ENCODE measurements at regions not wholly inside any gene's neighbourhood (a gene's known extent, or its start where the extent isn't known, plus 50 kb on each side); places are given as distances from the start of the nearest gene placed in this dataset.

GRCh38 chr4:32215277-32215676, 1495.1 kb downstream of the PCDH7 start:
- 96% methylated on average over 10 of the region's 10 CpGs for WGBS (ENCODE audit: insufficient coverage)
- H3K27me3 ChIP-seq (ENCODE audit: control insufficient read depth, insufficient read depth, low read length) = no peaks in the 10 kb centered on the region
- H3K9me3 ChIP-seq (ENCODE audit: control insufficient read depth, insufficient read depth, low read length) = no peaks in the 10 kb centered on the region
- H3K27ac ChIP-seq (ENCODE audit: low read depth, low read length) = no peak overlapping the region
- no peaks in the 10 kb centered on the region for H3K36me3 ChIP-seq (ENCODE audit: control insufficient read depth, insufficient read depth, low read length)
- no peaks in the 10 kb centered on the region for H3K4me1 ChIP-seq (ENCODE audit: control insufficient read depth, insufficient read depth, low read length)
- no peak overlapping the region for H3K4me3 ChIP-seq (ENCODE audit: low read depth, low read length)
- DNase-seq (ENCODE audit: low read depth in 4 of 6, low spot score in 6 of 6) = no peak

- Histone ChIP-seq H3K36me3 (ENCODE audit: control insufficient read depth, insufficient read depth, low read length) (no peaks in the 10 kb centered on the region), H3K27me3 (ENCODE audit: control insufficient read depth, insufficient read depth, low read length) (no peaks in the 10 kb centered on the region), H3K9me3 (ENCODE audit: control insufficient read depth, insufficient read depth, low read length) (no peaks in the 10 kb centered on the region), H3K27ac (ENCODE audit: low read depth, low read length) (no peak overlapping the region), H3K4me3 (ENCODE audit: low read depth, low read length) (no peak overlapping the region), H3K4me1 (ENCODE audit: control insufficient read depth, insufficient read depth, low read length) (no peaks in the 10 kb centered on the region)
- 95% methylated on average over 8 of the region's 9 CpGs for WGBS (ENCODE audit: insufficient coverage)
- no peak for DNase-seq (ENCODE audit: low read depth in 4 of 6, low spot score in 6 of 6)
Measured at GRCh38 chr4:32216502-32216901, 1496.3 kb downstream of the PCDH7 start.

GRCh38 chr4:32219306-32220075, 1499.3 kb downstream of the PCDH7 start:
- Histone ChIP-seq H3K27ac (ENCODE audit: low read depth, low read length) (no peak overlapping the region), H3K36me3 (ENCODE audit: control insufficient read depth, insufficient read depth, low read length) (no peaks in the 10 kb centered on the region), H3K27me3 (ENCODE audit: control insufficient read depth, insufficient read depth, low read length) (no peaks in the 10 kb centered on the region)

GRCh38 chr4:32226204-32226603, 1506.0 kb downstream of the PCDH7 start:
- Histone ChIP-seq H3K36me3 (ENCODE audit: control insufficient read depth, insufficient read depth, low read length) (no peaks in the 10 kb centered on the region), H3K27ac (ENCODE audit: low read depth, low read length) (no peak overlapping the region), H3K4me1 (ENCODE audit: control insufficient read depth, insufficient read depth, low read length) (no peaks in the 10 kb centered on the region), H3K27me3 (ENCODE audit: control insufficient read depth, insufficient read depth, low read length) (no peaks in the 10 kb centered on the region), H3K9me3 (ENCODE audit: control insufficient read depth, insufficient read depth, low read length) (no peaks in the 10 kb centered on the region), H3K4me3 (ENCODE audit: low read depth, low read length) (no peak overlapping the region)
- DNase-seq (ENCODE audit: low read depth in 4 of 6, low spot score in 6 of 6) = no peak

More at GRCh38 chr4:32219306-32220075, 1499.3 kb downstream of the PCDH7 start:
- DNase-seq (ENCODE audit: low read depth in 4 of 6, low spot score in 6 of 6) = no peak
- WGBS (ENCODE audit: insufficient coverage) = no CpG with 5 or more reads among the region's 3 CpGs
- H3K9me3 ChIP-seq (ENCODE audit: control insufficient read depth, insufficient read depth, low read length) = no peaks in the 10 kb centered on the region
- H3K4me3 ChIP-seq (ENCODE audit: low read depth, low read length) = no peak overlapping the region
- H3K4me1 ChIP-seq (ENCODE audit: control insufficient read depth, insufficient read depth, low read length) = no peaks in the 10 kb centered on the region

- H3K27me3 ChIP-seq (ENCODE audit: control insufficient read depth, insufficient read depth, low read length) = no peaks in the 10 kb centered on the region
- H3K4me3 ChIP-seq (ENCODE audit: low read depth, low read length) = no peak overlapping the region
- no CpG with 5 or more reads among the region's 2 CpGs for WGBS (ENCODE audit: insufficient coverage)
- no peak for DNase-seq (ENCODE audit: low read depth in 4 of 6, low spot score in 6 of 6)
- no peaks in the 10 kb centered on the region for H3K36me3 ChIP-seq (ENCODE audit: control insufficient read depth, insufficient read depth, low read length)
- no peaks in the 10 kb centered on the region for H3K4me1 ChIP-seq (ENCODE audit: control insufficient read depth, insufficient read depth, low read length)
- no peak overlapping the region for H3K27ac ChIP-seq (ENCODE audit: low read depth, low read length)
- no peaks in the 10 kb centered on the region for H3K9me3 ChIP-seq (ENCODE audit: control insufficient read depth, insufficient read depth, low read length)
Measured at GRCh38 chr4:32226733-32227132, 1506.6 kb downstream of the PCDH7 start.

- peak in 2 of 6 donors; percentile 47 to 52 for DNase-seq (ENCODE audit: low read depth in 4 of 6, low spot score in 6 of 6)
- Histone ChIP-seq H3K9me3 (ENCODE audit: control insufficient read depth, insufficient read depth, low read length) (no peaks in the 10 kb centered on the region), H3K4me1 (ENCODE audit: control insufficient read depth, insufficient read depth, low read length) (no peaks in the 10 kb centered on the region), H3K36me3 (ENCODE audit: control insufficient read depth, insufficient read depth, low read length) (no peaks in the 10 kb centered on the region), H3K27me3 (ENCODE audit: control insufficient read depth, insufficient read depth, low read length) (no peaks in the 10 kb centered on the region), H3K4me3 (ENCODE audit: low read depth, low read length) (no peak overlapping the region), H3K27ac (ENCODE audit: low read depth, low read length) (no peak overlapping the region)
- no CpG with 5 or more reads among the region's 3 CpGs for WGBS (ENCODE audit: insufficient coverage)
Measured at GRCh38 chr4:32243926-32244325, 1523.8 kb downstream of the PCDH7 start.

GRCh38 chr4:32249040-32249439, 1528.9 kb downstream of the PCDH7 start:
- Histone ChIP-seq H3K4me1 (ENCODE audit: control insufficient read depth, insufficient read depth, low read length) (no peaks in the 10 kb centered on the region), H3K9me3 (ENCODE audit: control insufficient read depth, insufficient read depth, low read length) (no peaks in the 10 kb centered on the region), H3K27me3 (ENCODE audit: control insufficient read depth, insufficient read depth, low read length) (no peaks in the 10 kb centered on the region), H3K27ac (ENCODE audit: low read depth, low read length) (no peak overlapping the region), H3K4me3 (ENCODE audit: low read depth, low read length) (no peak overlapping the region), H3K36me3 (ENCODE audit: control insufficient read depth, insufficient read depth, low read length) (no peaks in the 10 kb centered on the region)
- DNase-seq (ENCODE audit: low read depth in 4 of 6, low spot score in 6 of 6) = peak in 1 of 6 donors; percentile 22
- no CpG with 5 or more reads among the region's 2 CpGs for WGBS (ENCODE audit: insufficient coverage)

GRCh38 chr4:32251126-32251525, 1531.0 kb downstream of the PCDH7 start:
- H3K9me3 ChIP-seq (ENCODE audit: control insufficient read depth, insufficient read depth, low read length) = no peaks in the 10 kb centered on the region
- no peak overlapping the region for H3K4me3 ChIP-seq (ENCODE audit: low read depth, low read length)
- no peaks in the 10 kb centered on the region for H3K27me3 ChIP-seq (ENCODE audit: control insufficient read depth, insufficient read depth, low read length)
- H3K4me1 ChIP-seq (ENCODE audit: control insufficient read depth, insufficient read depth, low read length) = no peaks in the 10 kb centered on the region
- no peaks in the 10 kb centered on the region for H3K36me3 ChIP-seq (ENCODE audit: control insufficient read depth, insufficient read depth, low read length)
- no CpG with 5 or more reads among the region's 1 CpG for WGBS (ENCODE audit: insufficient coverage)
- DNase-seq (ENCODE audit: low read depth in 4 of 6, low spot score in 6 of 6) = no peak
- H3K27ac ChIP-seq (ENCODE audit: low read depth, low read length) = no peak overlapping the region

- peak in 2 of 6 donors; percentile 29 to 91 for DNase-seq (ENCODE audit: low read depth in 4 of 6, low spot score in 6 of 6)
- no peaks in the 10 kb centered on the region for H3K27me3 ChIP-seq (ENCODE audit: control insufficient read depth, insufficient read depth, low read length)
- no peaks in the 10 kb centered on the region for H3K9me3 ChIP-seq (ENCODE audit: control insufficient read depth, insufficient read depth, low read length)
- no peaks in the 10 kb centered on the region for H3K36me3 ChIP-seq (ENCODE audit: control insufficient read depth, insufficient read depth, low read length)
- no peak overlapping the region for H3K27ac ChIP-seq (ENCODE audit: low read depth, low read length)
- 47% methylated on average over 2 of the region's 2 CpGs for WGBS (ENCODE audit: insufficient coverage)
- H3K4me1 ChIP-seq (ENCODE audit: control insufficient read depth, insufficient read depth, low read length) = no peaks in the 10 kb centered on the region
- H3K4me3 ChIP-seq (ENCODE audit: low read depth, low read length) = no peak overlapping the region
Measured at GRCh38 chr4:32251926-32252325, 1531.8 kb downstream of the PCDH7 start.

- Histone ChIP-seq H3K36me3 (ENCODE audit: control insufficient read depth, insufficient read depth, low read length) (no peaks in the 10 kb centered on the region), H3K27me3 (ENCODE audit: control insufficient read depth, insufficient read depth, low read length) (no peaks in the 10 kb centered on the region), H3K4me3 (ENCODE audit: low read depth, low read length) (no peak overlapping the region), H3K9me3 (ENCODE audit: control insufficient read depth, insufficient read depth, low read length) (no peaks in the 10 kb centered on the region), H3K4me1 (ENCODE audit: control insufficient read depth, insufficient read depth, low read length) (no peaks in the 10 kb centered on the region), H3K27ac (ENCODE audit: low read depth, low read length) (no peak overlapping the region)
- DNase-seq (ENCODE audit: low read depth in 4 of 6, low spot score in 6 of 6) = peak in 1 of 6 donors; percentile 80
- 100% methylated on average over 1 of the region's 3 CpGs for WGBS (ENCODE audit: insufficient coverage)
Measured at GRCh38 chr4:32254216-32254615, 1534.0 kb downstream of the PCDH7 start.
